IMR-90 (cell line): ENCODE measurements at regions not wholly inside any gene's neighbourhood (a gene's known extent, or its start where the extent isn't known, plus 50 kb on each side); places are given as distances from the start of the nearest gene placed in this dataset.

Experiments used
- ATAC-seq: fragments of 200-7000 bp; cut with Tn5 transposase; 2 replicates; pipeline ENCODE4 v1.9.1; 2020; ENCODE audit warnings: low read depth, mild to moderate bottlenecking, moderate library complexity
- BruUV-seq: library from RNA; stranded (reverse); fragments of 400-500 nt; replicated peaks from 2 replicates; lab custom pipeline; 2021; lab: Mats Ljungman, UMichigan
- CTCF ChIA-PET: fragments of 300-600 bp; formaldehyde crosslinking; extraction: SDS; loops from one replicate; lab custom pipeline; 2021; ENCODE audit warnings: antibody characterized with exemption; lab: Yijun Ruan, JAX
- POLR2A ChIA-PET: fragments of 300-600 bp; sonication (Branson Sonifier 250); formaldehyde crosslinking; loops from one replicate; lab custom pipeline; 2022; ENCODE audit warnings: antibody characterized with exemption; ENCODE audit not compliant: unreplicated experiment; lab: Charles Lee
- DNase-seq: peaks from one replicate; pipeline ENCODE4 v3.0.0; 2013
- H2AFZ ChIP-seq: replicated peaks from 2 replicates; pipeline ENCODE3; 2013; ENCODE audit warnings: low read length, mild to moderate bottlenecking; ENCODE audit not compliant: poor library complexity
- H2AK5ac ChIP-seq: 2 replicates; pipeline ENCODE4 v1.6.1; 2013; ENCODE audit warnings: low read depth, low read length, inconsistent platforms
- H2AK9ac ChIP-seq: replicated peaks from 2 replicates; pipeline ENCODE3; 2013; ENCODE audit warnings: mild to moderate bottlenecking, low read depth, low read length, moderate library complexity; ENCODE audit not compliant: poor library complexity
- H2BK120ac ChIP-seq: 2 replicates; pipeline ENCODE4 v1.6.1; 2013; ENCODE audit warnings: low read depth, low read length, inconsistent platforms
- H2BK15ac ChIP-seq: 3 replicates; pipeline ENCODE4 v1.6.1; 2013; ENCODE audit warnings: low read depth, low read length, inconsistent platforms
- H2BK20ac ChIP-seq: 2 replicates; pipeline ENCODE4 v1.6.1; 2013; ENCODE audit warnings: low read depth, mild to moderate bottlenecking, inconsistent platforms, low read length, moderate library complexity
- H2BK5ac ChIP-seq: 2 replicates; pipeline ENCODE4 v1.6.1; 2013; ENCODE audit warnings: mild to moderate bottlenecking, low read depth, low read length, inconsistent platforms; ENCODE audit not compliant: poor library complexity, severe bottlenecking
- H3K14ac ChIP-seq: replicated peaks from 2 replicates; pipeline ENCODE4 v1.6.1; 2013; ENCODE audit warnings: low read depth, low read length, inconsistent platforms
- H3K18ac ChIP-seq: 2 replicates; pipeline ENCODE4 v1.6.1; 2013; ENCODE audit warnings: low read depth, low read length, control low read depth
- H3K23ac ChIP-seq: 2 replicates; pipeline ENCODE4 v1.6.1; 2013; ENCODE audit warnings: low read depth, low read length, inconsistent platforms
- H3K27ac ChIP-seq: 2 replicates; pipeline ENCODE4 v1.5.1; 2013; ENCODE audit warnings: mild to moderate bottlenecking, control low read depth, low read length; ENCODE audit not compliant: insufficient read depth
- H3K27me3 ChIP-seq: 2 replicates; pipeline ENCODE4 v1.6.1; 2013; ENCODE audit warnings: low read length; ENCODE audit not compliant: control insufficient read depth, insufficient read depth
- H3K36me3 ChIP-seq: 2 replicates; pipeline ENCODE4 v1.6.1; 2013; ENCODE audit warnings: low read length, mixed read lengths; ENCODE audit not compliant: control insufficient read depth, insufficient read depth
- H3K4ac ChIP-seq: 2 replicates; pipeline ENCODE4 v1.6.1; 2013; ENCODE audit warnings: low read depth, low read length, inconsistent platforms
- H3K4me1 ChIP-seq: 2 replicates; pipeline ENCODE4 v1.6.1; 2013; ENCODE audit warnings: low read length, mixed read lengths; ENCODE audit not compliant: control insufficient read depth, insufficient read depth
- H3K4me2 ChIP-seq: 2 replicates; pipeline ENCODE4 v1.6.1; 2013; ENCODE audit warnings: low read depth, mild to moderate bottlenecking, control low read depth, low read length, moderate library complexity
- H3K4me3 ChIP-seq: 2 replicates; pipeline ENCODE4 v1.5.1; 2013; ENCODE audit warnings: low read depth, mild to moderate bottlenecking, control low read depth, low read length, moderate library complexity; ENCODE audit not compliant: insufficient read depth
- H3K56ac ChIP-seq: 2 replicates; pipeline ENCODE4 v1.6.1; 2013; ENCODE audit warnings: low read length, inconsistent platforms; ENCODE audit not compliant: insufficient read depth; ENCODE audit errors: extremely low read depth
- H3K79me1 ChIP-seq, 2 experiments: 2 replicates each; pipeline ENCODE4 v1.6.1; 2013; ENCODE audit warnings: low read length in 2 of 2, inconsistent platforms in 1 of 2, low read depth in 1 of 2
- H3K9ac ChIP-seq: 2 replicates; pipeline ENCODE4 v1.6.1; 2013; ENCODE audit warnings: low read depth, low read length, control low read depth
- H3K9me1 ChIP-seq: 2 replicates; pipeline ENCODE4 v1.6.1; 2013; ENCODE audit warnings: low read length, inconsistent platforms; ENCODE audit not compliant: insufficient read depth
- H3K9me3 ChIP-seq: 2 replicates; pipeline ENCODE4 v1.6.1; 2013; ENCODE audit warnings: low read length; ENCODE audit not compliant: control insufficient read depth, insufficient read depth
- H4K20me1 ChIP-seq: 2 replicates; pipeline ENCODE4 v1.6.1; 2013; ENCODE audit warnings: low read length, inconsistent platforms; ENCODE audit not compliant: insufficient read depth
- H4K5ac ChIP-seq: 2 replicates; pipeline ENCODE4 v1.6.1; 2013; ENCODE audit warnings: mild to moderate bottlenecking, low read depth, low read length, control low read depth
- H4K8ac ChIP-seq, 2 experiments: 2 replicates each; pipeline ENCODE4 v1.6.1; 2013; ENCODE audit warnings: low read depth in 2 of 2, low read length in 2 of 2, control low read depth in 1 of 2, inconsistent platforms in 1 of 2
- H4K91ac ChIP-seq: 2 replicates; pipeline ENCODE4 v1.6.1; 2013; ENCODE audit warnings: low read depth, low read length, inconsistent platforms; ENCODE audit not compliant: insufficient read depth
- BHLHE40 ChIP-seq: fragments of 150-350 bp; IDR thresholded peaks from 2 replicates; pipeline ENCODE4 v1.6.1; 2016; ENCODE audit warnings: mild to moderate bottlenecking, low read depth, low read length
- CEBPB ChIP-seq: IDR thresholded peaks from 2 replicates; pipeline ENCODE4 v1.6.1; 2012; ENCODE audit warnings: low read depth, low read length, improper control_type of control experiment
- CHD1 ChIP-seq: IDR thresholded peaks from 2 replicates; pipeline ENCODE4 v1.6.1; 2012; ENCODE audit warnings: low read depth, low read length, improper control_type of control experiment
- MXI1 ChIP-seq: IDR thresholded peaks from 2 replicates; pipeline ENCODE4 v1.6.1; 2012; ENCODE audit warnings: low read depth, mild to moderate bottlenecking, low read length, moderate library complexity, borderline replicate concordance
- RCOR1 ChIP-seq: IDR thresholded peaks from 2 replicates; pipeline ENCODE4 v1.6.1; 2012; ENCODE audit warnings: mild to moderate bottlenecking, low read length, improper control_type of control experiment; ENCODE audit not compliant: insufficient replicate concordance
- SMC3 ChIP-seq: fragments of 150-350 bp; IDR thresholded peaks from 2 replicates; pipeline ENCODE4 v1.6.1; 2016; ENCODE audit warnings: low read depth, mild to moderate bottlenecking, antibody characterized with exemption, low read length, moderate library complexity
- WGBS, 2 experiments: methylation state at CpG; one replicate each; pipeline versions ENCODE4 v1.1.5 to v1.1.7; 2013; ENCODE audit warnings: missing lambda C conversion rate in 2 of 2; ENCODE audit not compliant: insufficient read length in 1 of 2; ENCODE audit errors: extremely low coverage in 2 of 2; 5-methylcytosine and 5-hydroxymethylcytosine counted together
- dilution Hi-C: fragments of 300-500 bp; cut with HindIII; formaldehyde crosslinking; loops from one replicate; pipeline ENCODE4 v1.14.3; 2018; ENCODE audit warnings: low sequenced_read_pairs; ENCODE audit not compliant: unreplicated experiment
- in situ Hi-C: fragments of 300-500 bp; cut with MboI; formaldehyde crosslinking; loops from 3 replicates; pipeline ENCODE4 v1.14.3; 2019; ENCODE audit warnings: low sequenced_read_pairs, inconsistent platforms, mixed read lengths
- intact Hi-C: fragments of 100-400 bp; cut with micrococcal nuclease; formaldehyde crosslinking; loops from 2 replicates; pipeline ENCODE4 v1.10.0; 2022
- TF ChIP-seq, protein P1 (sequence below): fragments of 150-350 bp; IDR thresholded peaks from 2 replicates; pipeline ENCODE4 v1.6.1; 2017; ENCODE audit warnings: mild to moderate bottlenecking, antibody characterized with exemption, low read length, low read depth
- TF ChIP-seq, protein P2 (sequence below): conservative IDR thresholded peaks from 2 replicates; pipeline ENCODE4 v1.5.1; 2012; ENCODE audit warnings: mild to moderate bottlenecking, low read depth, low read length, improper control_type of control experiment

DNA sequence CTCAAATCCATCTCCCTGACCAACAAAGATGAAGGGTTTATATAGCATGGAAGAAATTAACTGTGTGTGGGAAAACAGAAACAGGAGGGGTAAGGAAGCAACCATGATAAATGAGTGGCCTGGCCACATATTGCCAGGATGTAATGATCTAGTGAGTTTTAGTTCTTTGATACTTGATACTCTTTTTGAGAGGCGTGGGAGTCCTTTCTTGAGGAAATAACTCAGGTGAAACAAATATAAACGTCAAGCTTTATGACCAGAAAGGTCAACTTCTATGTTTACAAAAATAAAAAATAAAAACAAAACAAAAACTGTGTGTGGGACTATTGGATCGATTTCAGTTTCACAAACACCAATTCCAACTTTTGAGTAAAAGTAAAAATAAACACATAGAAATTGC lies 860.8 kb upstream of the B3GALT2 start:
- intact Hi-C loops = loop anchor here (10.0 kb wide), 1 partner anchor 862 kb away; the partner anchor contains the start of gene B3GALT2
- Histone ChIP-seq H3K4me2 (no peak overlapping the region), H3K14ac (no peak overlapping the region), H3K23ac (no peak overlapping the region), H2BK15ac (0 out of 3 replicates have a peak overlapping the region, but pooled peaks have one; percentile 58), H3K4ac (no peak overlapping the region), H3K27ac (no peak overlapping the region), H4K8ac (no peak overlapping the region), H4K20me1 (no peaks in the 10 kb centered on the region), H3K9me3 (no peaks in the 10 kb centered on the region), H4K5ac (no peak overlapping the region), H3K9me1 (peaks cover 3% of the 10 kb centered on the region), H2BK5ac (no peak overlapping the region), H2AFZ (no peak overlapping the region), H2AK5ac (no peak overlapping the region), H3K79me1 (no peaks in the 10 kb centered on the region), H3K4me3 (no peak overlapping the region), H2AK9ac (no peak overlapping the region), H2BK20ac (0 out of 2 replicates have a peak overlapping the region, but pooled peaks have one; percentile 5), H3K4me1 (peaks cover 8% of the 10 kb centered on the region), H3K56ac (no peak overlapping the region), H3K36me3 (no peaks in the 10 kb centered on the region), H4K91ac (no peak overlapping the region), H3K27me3 (no peaks in the 10 kb centered on the region), H3K9ac (no peak overlapping the region), H3K18ac (no peak overlapping the region), H2BK120ac (no peak overlapping the region)
- CTCF ChIA-PET = no interaction called here
- TF ChIP-seq RCOR1 = no peak
- no peak for TF ChIP-seq SMC3
- TF ChIP-seq, protein P1, sequence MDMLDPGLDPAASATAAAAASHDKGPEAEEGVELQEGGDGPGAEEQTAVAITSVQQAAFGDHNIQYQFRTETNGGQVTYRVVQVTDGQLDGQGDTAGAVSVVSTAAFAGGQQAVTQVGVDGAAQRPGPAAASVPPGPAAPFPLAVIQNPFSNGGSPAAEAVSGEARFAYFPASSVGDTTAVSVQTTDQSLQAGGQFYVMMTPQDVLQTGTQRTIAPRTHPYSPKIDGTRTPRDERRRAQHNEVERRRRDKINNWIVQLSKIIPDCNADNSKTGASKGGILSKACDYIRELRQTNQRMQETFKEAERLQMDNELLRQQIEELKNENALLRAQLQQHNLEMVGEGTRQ = no peak
- no peak for TF ChIP-seq CEBPB
- no peak for TF ChIP-seq MXI1
- TF ChIP-seq, protein P2, sequence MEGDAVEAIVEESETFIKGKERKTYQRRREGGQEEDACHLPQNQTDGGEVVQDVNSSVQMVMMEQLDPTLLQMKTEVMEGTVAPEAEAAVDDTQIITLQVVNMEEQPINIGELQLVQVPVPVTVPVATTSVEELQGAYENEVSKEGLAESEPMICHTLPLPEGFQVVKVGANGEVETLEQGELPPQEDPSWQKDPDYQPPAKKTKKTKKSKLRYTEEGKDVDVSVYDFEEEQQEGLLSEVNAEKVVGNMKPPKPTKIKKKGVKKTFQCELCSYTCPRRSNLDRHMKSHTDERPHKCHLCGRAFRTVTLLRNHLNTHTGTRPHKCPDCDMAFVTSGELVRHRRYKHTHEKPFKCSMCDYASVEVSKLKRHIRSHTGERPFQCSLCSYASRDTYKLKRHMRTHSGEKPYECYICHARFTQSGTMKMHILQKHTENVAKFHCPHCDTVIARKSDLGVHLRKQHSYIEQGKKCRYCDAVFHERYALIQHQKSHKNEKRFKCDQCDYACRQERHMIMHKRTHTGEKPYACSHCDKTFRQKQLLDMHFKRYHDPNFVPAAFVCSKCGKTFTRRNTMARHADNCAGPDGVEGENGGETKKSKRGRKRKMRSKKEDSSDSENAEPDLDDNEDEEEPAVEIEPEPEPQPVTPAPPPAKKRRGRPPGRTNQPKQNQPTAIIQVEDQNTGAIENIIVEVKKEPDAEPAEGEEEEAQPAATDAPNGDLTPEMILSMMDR = no peak
- TF ChIP-seq CHD1 = no peak
- no peak for TF ChIP-seq BHLHE40
- WGBS, 2 experiments = no CpG with 5 or more reads among the region's 3 CpGs
- in situ Hi-C loops = no loop called here
- ATAC-seq = no peak
- no TSS peak for BruUV-seq
- POLR2A ChIA-PET = no interaction called here
- dilution Hi-C loops = no loop called here
- no peak for DNase-seq
